ENCODE measurements at regions not wholly inside any gene's neighbourhood (a gene's known extent, or its start where the extent isn't known, plus 50 kb on each side); places are given as distances from the start of the nearest gene placed in this dataset.
A peak's percentile ranks its signal among the peaks of the same experiment; 100 is the strongest.

GRCh38 chr9:2362150-2362549, 259.4 kb upstream of the VLDLR start:
- H3K4me3 ChIP-seq (ENCODE audit: low read depth, low read length): no peak overlapping the region
- TF ChIP-seq CTCF (conservative IDR thresholded peaks at IDR 0.05; ENCODE audit: low read depth, low read length): no peak
- no peak for DNase-seq (ENCODE audit: low read depth)

- no peak for TF ChIP-seq CTCF (conservative IDR thresholded peaks at IDR 0.05; ENCODE audit: low read depth, low read length)
- no peak for DNase-seq (ENCODE audit: low read depth)
- H3K4me3 ChIP-seq (ENCODE audit: low read depth, low read length): no peak overlapping the region
Observed at GRCh38 chr9:2363138-2363745, 258.3 kb upstream of the VLDLR start.

- no peak for DNase-seq (ENCODE audit: low read depth)
- H3K4me3 ChIP-seq (ENCODE audit: low read depth, low read length): no peak overlapping the region
- no peak for TF ChIP-seq CTCF (conservative IDR thresholded peaks at IDR 0.05; ENCODE audit: low read depth, low read length)
Observed at GRCh38 chr9:2363781-2364180, 257.8 kb upstream of the VLDLR start.

- no peak overlapping the region for H3K4me3 ChIP-seq (ENCODE audit: low read depth, low read length)
- TF ChIP-seq CTCF (conservative IDR thresholded peaks at IDR 0.05; ENCODE audit: low read depth, low read length): peak; percentile 33
- no peak for DNase-seq (ENCODE audit: low read depth)
Observed at GRCh38 chr9:2367970-2368369, 253.6 kb upstream of the VLDLR start.

GRCh38 chr9:2373648-2374047, 247.9 kb upstream of the VLDLR start:
- no peak for TF ChIP-seq CTCF (conservative IDR thresholded peaks at IDR 0.05; ENCODE audit: low read depth, low read length)
- no peak overlapping the region for H3K4me3 ChIP-seq (ENCODE audit: low read depth, low read length)
- no peak for DNase-seq (ENCODE audit: low read depth)

- no peak overlapping the region for H3K4me3 ChIP-seq (ENCODE audit: low read depth, low read length)
- no peak for DNase-seq (ENCODE audit: low read depth)
Observed at GRCh38 chr9:2375114-2375513, 246.5 kb upstream of the VLDLR start.

More at GRCh38 chr9:2375114-2375513, 246.5 kb upstream of the VLDLR start:
- no peak for TF ChIP-seq CTCF (conservative IDR thresholded peaks at IDR 0.05; ENCODE audit: low read depth, low read length)

Measured in epithelial cell of proximal tubule (primary cell).